Stimulated activated CD4-positive, alpha-beta T cell treated with anti-CD3 and anti-CD28 coated beads, Interleukin-1b, Interleukin-23, amount 100 ng/mL, for 24 hours (primary cell): ENCODE measurements at regions not wholly inside any gene's neighbourhood (a gene's known extent, or its start where the extent isn't known, plus 50 kb on each side); places are given as distances from the start of the nearest gene placed in this dataset.
"Not testable (repeated sequence)": the region's sequence is repeated elsewhere in the genome, so short reads cannot be mapped to it uniquely, and the experiment has no call there.

Source experiments
- DNase-seq, 4 experiments: peaks; one replicate each; pipeline ENCODE4 v3.0.0-alpha.2; 2020; ENCODE audit warnings: low read depth in 4 of 4, low spot score in 1 of 4

- DNase-seq, result no peak
Observed at GRCh38 chr12:105575235-105575634, 244.7 kb downstream of the C12orf75 start.

DNA sequence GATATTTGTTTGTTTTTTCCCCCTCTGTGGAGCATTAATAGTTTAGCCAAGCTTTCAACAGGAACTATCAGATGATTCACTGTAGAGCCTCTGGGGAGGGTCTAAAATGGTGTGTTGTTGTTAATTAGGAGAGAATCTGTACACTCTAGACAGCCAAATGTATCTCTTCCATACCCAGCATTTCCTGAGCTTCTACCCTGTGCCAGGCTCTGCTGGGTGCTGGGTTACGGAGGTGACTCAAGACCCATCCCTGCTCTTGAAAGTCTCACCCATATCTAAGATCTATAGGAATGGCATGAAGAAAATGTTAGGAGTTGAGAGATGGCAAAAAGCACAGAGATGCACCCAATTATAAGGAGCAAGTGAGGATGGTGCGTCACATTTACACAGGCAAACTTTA lies 245.8 kb downstream of the C12orf75 start:
- no peak for DNase-seq

GRCh38 chr12:105580821-105581352 lies 250.4 kb downstream of the C12orf75 start:
- DNase-seq, result no peak

DNA sequence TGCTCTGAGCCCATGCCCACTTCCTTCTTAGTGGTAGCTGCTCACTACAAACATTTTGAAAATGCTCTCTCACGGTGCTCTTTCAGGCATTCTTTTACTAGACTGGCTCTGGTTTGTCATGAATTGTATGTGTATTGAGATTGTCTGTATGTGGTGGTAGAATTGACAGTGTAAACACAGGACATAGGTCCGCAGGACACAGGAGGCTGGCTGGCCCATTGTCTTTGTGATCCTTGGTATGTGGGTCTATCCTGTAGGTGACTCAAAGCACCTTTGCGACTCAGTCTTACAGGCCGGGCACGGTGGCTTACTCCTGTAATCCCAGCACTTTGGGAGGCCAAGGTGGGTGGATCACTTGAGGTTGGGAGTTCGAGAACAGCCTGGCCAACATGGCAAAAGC lies 250.9 kb downstream of the C12orf75 start:
- no peak for DNase-seq

DNA sequence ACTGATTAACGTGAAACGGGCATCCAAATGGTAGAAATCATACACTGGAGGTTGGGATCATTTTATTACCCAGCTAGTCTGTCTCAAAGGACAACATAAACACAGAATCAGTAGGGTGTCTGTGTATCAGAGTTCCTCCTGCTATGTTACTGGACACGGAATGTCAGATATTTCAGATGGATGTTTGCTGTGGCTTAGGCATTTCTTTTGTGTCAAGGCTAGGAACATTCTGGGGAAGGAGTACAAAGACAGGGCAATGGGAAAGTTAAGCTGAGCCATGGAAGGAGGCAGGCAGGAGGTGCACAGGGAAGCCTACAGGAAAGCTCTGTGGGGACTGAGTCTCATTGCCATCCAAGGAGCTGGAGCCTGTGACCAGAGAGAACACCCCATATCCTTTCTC lies 254.6 kb downstream of the C12orf75 start:
- DNase-seq, result no peak

- no peak for DNase-seq
Observed at GRCh38 chr12:105587237-105587636, 256.7 kb downstream of the C12orf75 start.

DNA sequence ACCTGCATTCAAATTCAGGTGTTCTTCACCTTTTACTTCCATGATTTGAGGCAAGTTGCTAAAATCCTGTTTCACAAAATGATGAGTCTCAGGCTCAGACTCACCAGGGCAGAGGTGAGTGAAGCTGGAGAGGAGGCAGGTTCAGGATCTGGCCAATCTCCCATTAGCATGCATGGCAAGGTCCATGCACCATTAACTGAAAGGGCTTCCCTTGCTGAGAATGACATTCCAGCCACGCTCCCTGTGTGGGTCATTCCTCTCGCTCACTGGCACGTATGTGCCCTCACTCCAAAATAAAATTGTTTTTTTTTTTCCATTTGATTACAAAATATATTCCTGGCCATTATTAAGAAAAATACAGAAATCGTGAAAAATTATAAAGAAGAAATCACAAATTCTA lies 257.6 kb downstream of the C12orf75 start:
- no peak for DNase-seq

GRCh38 chr12:105590571-105590970 lies 260.1 kb downstream of the C12orf75 start:
- DNase-seq, result no peak

GRCh38 chr12:105595440-105595839 lies 264.9 kb downstream of the C12orf75 start:
- DNase-seq, result no peak

- no peak for DNase-seq
Observed at GRCh38 chr12:105596731-105597130, 266.2 kb downstream of the C12orf75 start.

GRCh38 chr12:105598031-105598430 lies 267.5 kb downstream of the C12orf75 start:
- no peak for DNase-seq

DNA sequence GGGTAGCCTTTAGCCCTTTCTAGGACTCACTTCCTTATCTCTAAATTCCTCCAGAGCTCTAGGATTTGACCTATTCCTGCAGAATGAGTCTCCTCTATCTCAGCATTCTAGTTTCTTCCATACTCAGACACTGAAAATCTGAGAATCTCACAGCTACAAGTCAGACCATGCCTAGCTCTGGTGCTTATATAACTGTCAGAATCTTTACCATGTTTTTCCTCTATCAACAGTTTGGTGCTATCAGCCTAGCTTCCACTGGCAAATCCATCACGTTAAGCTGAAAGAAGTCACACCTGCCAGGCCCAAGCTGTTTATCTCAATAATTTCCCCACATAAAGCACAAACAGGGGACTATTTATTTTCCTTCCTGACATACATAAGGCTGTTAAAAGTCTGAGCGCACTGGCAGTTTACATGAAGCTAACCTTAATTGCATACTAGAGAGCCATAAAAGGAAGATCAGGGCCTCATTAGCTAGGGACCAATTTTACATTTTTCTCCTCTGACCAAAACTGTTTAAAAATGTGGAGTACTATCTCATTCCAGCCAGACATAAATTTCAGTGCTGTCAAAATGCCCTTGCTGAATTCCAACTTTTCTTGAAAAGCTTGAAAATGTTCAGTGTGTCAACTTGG lies 270.5 kb downstream of the C12orf75 start:
- no peak for DNase-seq

GRCh38 chr12:105602312-105602711 lies 271.8 kb downstream of the C12orf75 start:
- DNase-seq, result not testable (repeated sequence)

- DNase-seq, result not testable (repeated sequence)
Observed at GRCh38 chr12:105604281-105604680, 273.8 kb downstream of the C12orf75 start.

DNA sequence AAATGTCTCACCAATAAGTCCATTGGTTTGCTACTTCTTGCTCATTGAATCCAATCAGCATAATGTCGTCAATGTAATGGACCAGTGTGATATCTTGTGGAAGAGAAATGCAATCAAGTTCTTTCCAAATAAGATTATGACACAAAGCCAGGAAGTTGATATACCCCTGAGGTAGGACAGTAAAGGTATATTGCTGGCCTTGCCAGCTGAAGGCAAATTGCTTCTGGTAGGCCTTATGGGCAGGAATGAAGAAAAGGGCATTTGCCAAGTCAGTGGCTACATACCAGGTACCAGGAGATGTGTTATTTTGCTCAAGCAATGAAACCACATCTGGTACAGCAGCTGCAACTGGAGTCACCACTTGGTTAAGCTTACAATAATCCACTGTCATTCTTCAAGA lies 276.1 kb downstream of the C12orf75 start:
- not testable (repeated sequence) for DNase-seq

DNA sequence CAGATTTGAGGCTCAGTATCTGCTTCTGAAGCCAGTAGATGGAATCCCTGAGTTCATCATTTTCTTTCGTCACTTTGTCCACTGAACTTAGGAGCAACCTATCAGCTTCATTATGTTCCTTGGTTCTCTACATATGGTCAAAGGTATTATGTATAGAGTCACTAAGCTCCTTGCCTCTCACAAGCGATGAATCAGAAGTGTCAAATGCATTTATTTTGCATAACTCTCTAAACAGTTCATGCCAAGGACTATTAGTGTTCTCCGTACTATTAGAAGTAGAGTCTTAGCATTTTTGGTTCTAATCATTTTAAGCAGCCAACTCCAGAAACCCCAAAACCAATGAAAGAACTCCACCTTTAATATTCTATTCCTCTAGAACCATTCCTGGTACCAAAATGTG lies 278.5 kb downstream of the C12orf75 start:
- DNase-seq, result not testable (repeated sequence)

- DNase-seq, result no peak
Observed at GRCh38 chr12:105610459-105610858, 280.0 kb downstream of the C12orf75 start.

DNA sequence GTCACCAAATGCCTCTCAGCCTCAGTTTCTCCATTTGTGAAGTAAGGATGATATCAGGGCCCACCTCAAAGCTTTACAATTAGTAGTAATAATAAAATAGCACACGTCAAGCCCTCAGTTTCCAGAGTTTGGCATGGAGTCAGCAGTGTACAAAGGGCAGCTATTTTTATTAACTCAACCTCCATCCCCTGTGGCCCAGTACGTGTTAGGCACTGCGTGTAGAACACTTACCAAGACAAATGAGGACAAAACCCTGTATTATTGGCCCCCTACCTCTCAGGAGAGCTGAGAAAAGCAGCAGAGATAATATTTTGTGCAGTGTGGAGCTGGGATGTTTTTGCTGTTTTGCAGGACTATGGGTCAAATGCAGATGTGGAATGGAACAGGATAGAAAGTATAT lies 280.8 kb downstream of the C12orf75 start:
- DNase-seq, result no peak

DNA sequence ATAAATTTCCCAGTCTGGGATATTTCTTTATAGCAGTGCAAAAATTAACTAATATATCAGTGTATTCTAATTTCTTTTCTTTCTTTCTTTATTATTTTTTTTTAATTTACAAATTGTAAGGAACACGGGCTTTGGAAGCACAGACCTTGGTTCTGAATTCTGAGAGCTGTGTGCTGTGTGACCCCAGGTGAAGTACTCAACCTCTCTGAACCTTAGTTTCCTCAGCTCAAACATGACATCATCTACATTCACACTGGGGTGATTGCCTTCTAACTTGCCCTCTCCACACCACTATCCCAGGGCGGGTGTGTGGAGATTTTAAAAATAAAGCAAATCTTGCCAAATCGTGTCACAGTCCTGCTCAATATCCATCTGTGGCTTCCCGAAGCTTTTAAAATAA lies 282.8 kb downstream of the C12orf75 start:
- no peak for DNase-seq

- DNase-seq, result no peak
Observed at GRCh38 chr12:105613887-105614286, 283.4 kb downstream of the C12orf75 start.

- no peak for DNase-seq
Observed at GRCh38 chr12:105616971-105617540, 286.6 kb downstream of the C12orf75 start.

GRCh38 chr12:105622220-105622619 lies 291.7 kb downstream of the C12orf75 start:
- DNase-seq, result no peak
